ENCODE measurements at regions not wholly inside any gene's neighbourhood (a gene's known extent, or its start where the extent isn't known, plus 50 kb on each side); places are given as distances from the start of the nearest gene placed in this dataset.

GRCh38 chr11:45549257-45549656, 116.2 kb downstream of the CHST1 start:
- no peak for TF ChIP-seq POLR2A (IDR thresholded peaks at IDR 0.05)
- TF ChIP-seq, protein P1, sequence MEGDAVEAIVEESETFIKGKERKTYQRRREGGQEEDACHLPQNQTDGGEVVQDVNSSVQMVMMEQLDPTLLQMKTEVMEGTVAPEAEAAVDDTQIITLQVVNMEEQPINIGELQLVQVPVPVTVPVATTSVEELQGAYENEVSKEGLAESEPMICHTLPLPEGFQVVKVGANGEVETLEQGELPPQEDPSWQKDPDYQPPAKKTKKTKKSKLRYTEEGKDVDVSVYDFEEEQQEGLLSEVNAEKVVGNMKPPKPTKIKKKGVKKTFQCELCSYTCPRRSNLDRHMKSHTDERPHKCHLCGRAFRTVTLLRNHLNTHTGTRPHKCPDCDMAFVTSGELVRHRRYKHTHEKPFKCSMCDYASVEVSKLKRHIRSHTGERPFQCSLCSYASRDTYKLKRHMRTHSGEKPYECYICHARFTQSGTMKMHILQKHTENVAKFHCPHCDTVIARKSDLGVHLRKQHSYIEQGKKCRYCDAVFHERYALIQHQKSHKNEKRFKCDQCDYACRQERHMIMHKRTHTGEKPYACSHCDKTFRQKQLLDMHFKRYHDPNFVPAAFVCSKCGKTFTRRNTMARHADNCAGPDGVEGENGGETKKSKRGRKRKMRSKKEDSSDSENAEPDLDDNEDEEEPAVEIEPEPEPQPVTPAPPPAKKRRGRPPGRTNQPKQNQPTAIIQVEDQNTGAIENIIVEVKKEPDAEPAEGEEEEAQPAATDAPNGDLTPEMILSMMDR (IDR thresholded peaks at IDR 0.05), result no peak

Measured in uterus (tissue), 2 donors.